Hematopoietic multipotent progenitor cell treated with erythropoietin and hydrocortisone succinate and interleukin-3 and kit ligand, for 4 days (in vitro differentiated cells): ENCODE measurements at regions not wholly inside any gene's neighbourhood (a gene's known extent, or its start where the extent isn't known, plus 50 kb on each side); places are given as distances from the start of the nearest gene placed in this dataset.

Experiments
- DNase-seq: peaks from one replicate; pipeline ENCODE4 v3.0.0-alpha.2; 2015

DNA sequence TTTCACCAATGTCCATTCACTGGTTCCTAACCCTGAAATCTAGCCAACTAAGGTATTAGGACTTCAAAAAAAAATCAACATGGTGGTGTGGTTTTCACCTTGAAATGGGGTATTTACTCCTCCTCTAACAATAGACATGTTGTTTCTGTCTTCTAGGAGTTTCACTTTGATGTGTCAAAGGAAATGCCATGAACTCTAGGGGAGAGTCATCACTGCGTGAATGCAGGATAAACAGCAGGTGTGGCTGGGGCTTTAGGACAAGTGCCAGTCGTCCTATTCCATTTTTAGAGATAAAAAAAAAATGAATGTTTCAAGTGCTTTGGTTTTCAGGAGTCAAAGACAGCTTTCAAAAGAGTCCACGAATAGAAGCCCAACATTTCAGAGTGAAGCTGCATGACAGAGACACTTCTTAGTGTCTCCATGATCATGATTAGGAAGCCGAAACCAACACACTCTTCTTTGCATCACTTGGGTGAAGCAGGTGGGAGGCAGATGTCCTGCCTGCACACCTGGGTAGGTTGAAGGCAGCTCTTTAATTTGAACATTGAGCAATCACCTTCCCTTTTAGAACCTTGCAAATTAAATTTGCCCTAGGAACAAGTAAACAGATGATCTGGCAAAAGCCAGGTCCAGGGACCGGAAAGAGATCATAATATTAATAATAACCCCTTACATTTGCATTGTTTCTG lies 328.5 kb upstream of the PRDM1 start:
- no peak for DNase-seq

DNA sequence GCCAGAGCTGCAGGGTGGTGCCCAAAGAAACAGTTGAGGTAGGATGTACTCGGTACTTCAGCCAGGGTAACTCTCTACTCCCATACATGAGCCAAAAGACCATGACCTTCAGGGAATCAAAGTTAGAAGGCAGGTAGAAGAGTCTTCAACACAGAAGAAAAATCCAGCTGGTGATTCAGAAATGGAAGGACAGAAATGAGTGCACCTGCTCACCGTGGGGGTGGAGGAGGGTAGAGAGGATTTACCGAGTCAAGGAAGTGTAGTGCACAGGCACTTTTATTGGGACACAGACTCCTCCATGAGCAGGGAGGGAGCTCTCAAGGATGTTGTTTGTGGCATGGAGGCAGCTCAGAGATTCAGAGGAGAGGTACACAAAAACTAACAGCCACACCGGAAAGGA lies 330.3 kb upstream of the PRDM1 start:
- DNase-seq, result no peak

DNA sequence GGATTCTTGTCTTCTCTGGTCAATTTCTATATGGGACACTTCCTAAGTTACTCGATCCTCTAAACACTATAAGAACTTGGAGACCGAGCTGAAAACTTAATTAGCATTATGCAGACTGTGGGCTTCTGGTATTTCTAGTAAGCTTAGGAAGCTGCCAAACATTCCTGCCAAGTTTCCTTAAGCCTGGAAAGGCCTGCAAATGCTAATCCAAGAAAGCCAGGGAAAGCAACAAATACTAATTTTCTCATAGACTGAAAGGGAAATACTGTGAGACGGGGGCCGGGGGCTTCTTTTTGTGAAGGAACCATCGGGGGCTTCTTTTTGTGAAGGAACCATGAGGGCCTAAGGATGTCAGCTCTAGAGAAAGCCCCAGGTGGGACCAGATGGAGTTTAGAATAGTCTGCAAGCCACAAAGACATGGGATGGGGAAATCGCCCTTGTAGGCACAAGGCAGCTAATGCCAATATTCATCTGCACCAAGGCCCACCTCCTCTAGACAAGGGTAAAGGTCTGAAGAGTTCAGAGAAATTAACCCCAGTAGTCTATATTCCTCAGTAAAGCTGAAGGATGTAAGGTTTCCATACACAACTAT lies 332.4 kb upstream of the PRDM1 start:
- DNase-seq, result no peak

DNA sequence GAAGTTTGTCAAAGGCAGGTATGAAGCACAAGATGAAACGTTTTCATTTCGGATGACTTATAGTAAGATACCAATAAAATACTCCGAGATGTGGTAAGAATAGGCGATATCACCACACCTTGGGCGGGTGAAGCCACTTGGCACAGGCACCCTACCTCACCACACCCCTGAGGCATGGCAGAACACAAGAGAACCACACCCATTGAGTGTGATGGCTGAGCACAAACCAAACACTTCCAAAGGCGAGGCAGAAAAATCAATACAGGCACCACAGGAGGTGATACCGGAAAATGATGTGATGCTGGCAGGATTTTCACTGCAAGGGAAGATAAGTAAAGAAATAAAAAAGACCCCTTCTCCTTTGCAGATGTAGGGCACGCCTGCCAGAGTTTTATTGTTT lies 332.9 kb upstream of the PRDM1 start:
- DNase-seq, result no peak

DNA sequence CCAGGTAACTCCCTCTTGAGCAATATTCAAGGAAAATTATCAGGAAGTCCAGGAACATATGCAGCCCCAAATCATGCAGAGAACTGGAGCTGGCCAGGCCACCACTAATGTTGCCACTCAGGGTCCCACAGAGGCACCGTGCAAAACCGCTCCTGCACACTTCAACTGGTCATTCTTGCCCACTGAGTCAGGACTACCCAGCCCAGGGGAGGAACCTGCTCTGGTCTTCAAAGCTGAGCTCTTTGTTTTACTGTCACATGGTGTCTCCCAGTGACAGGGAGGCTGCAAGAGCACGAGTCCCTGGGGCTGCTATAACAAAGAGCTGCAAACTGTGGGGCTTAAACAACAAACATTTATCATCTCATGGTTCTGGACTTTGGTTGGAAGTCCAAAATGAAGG lies 336.0 kb upstream of the PRDM1 start:
- DNase-seq, result no peak

DNA sequence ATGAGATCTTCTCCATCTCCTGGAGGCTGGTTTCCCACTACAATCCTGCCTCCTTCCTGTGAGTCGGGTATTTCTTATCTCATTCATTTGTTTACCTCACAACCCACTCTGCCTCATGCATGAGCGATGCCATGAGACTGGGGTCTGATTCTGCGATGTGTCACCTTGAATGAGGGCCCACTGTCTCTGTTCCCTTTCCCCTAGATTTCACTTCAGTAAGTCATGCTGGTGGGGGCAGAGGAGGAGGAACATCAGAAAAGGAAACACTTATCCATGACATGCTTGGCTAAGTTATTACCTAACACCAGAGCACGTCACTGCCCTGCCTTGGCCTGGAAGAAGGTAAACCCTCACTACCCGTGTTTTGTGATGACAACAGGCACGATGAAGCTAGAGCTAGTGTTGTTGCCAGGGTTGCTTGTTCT lies 337.4 kb upstream of the PRDM1 start:
- peak; percentile 47 for DNase-seq

DNA sequence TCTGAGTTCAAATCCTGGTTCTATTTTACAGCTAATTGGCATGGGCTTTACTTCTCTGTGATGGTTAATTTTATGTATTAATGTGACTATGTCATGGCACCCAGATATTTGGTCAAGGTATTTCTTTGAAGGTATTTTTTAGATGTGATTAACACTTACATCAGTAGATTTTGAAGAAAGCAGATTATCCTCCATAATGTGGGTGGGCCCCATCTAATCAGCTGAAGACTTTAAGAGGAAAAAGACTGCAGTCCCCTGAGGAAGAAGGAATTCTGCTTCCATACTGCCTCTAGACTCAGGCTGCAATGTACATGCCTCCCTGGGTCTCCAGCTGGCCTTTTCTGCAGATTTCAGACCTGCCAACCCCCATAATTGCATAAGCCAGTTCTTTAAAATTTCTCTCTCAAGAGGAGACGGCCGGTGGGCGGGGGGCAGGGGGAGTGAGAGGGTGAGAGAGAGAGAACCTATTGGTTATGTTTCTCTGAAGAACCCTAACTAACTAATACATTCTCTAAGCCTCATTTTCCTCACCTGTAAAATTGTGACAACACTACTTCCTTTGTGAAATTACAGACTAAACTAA lies 338.2 kb upstream of the PRDM1 start:
- DNase-seq, result peak; percentile 47

DNA sequence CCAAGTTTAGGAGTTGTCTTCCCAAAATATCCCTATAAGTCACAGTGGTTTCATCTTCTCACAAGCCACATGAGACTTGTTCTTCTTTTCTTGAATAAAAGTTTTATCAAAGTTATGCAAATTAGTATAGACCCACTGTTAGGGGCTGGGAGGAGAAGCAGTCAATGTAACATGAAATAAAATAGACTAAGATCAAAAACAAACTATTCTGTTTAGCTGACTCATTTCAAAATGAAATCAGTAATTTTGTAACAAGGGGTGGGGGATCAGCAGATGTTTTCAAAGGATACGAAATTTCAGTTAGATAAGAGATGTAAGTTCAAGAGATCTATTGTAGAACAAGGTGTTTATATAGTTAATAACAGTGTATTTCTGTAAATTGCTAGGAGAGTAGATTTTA lies 339.6 kb upstream of the PRDM1 start:
- DNase-seq, result peak; percentile 82

DNA sequence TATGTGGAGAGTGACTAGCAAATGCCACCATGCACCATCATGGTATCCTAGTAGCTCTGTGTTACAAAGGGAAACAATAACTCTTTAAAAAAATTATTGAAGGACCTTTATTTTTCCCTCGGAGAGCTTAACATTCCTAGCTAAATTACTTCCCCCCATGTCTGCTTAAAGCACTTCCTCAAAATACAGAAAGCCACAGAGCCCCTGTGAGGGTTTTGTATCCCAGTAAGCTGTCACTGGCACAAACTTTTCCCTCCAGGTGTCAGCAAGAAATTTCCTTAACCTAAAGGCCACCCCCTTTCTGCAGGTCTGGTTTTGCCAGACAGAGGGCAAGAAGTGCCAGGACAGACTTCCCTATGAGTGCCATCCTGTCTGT lies 340.0 kb upstream of the PRDM1 start:
- DNase-seq, result peak; percentile 40

DNA sequence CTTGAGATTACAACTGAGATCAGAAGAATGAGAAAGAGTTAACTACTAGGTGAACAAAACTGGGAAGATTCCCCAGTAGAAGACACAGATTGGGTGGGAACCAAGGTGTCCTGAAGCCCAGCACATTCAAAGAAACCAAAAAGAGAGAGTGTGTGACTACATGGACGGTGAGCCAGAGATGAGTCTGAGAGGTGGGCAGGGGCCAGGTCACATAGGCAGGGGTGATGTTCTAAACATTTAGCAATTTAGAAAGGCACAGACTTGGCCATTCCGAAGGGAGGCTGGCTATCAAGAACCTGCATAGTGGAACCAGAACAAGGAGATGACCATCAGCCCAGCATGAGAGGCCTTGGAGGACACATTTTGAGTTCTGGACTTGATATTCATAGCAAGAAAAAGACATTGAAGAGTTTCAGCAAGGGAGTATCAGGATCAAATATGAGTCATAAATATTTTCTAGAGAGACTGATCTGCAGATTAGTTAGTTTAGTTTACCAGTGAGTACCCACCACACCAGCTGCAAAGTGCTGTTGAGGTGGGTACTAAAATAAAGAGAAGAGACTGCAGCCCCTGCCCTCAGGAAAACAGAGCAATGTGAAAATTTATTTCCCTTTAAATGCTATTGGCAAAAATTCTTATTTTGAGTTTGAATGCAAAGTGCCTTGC lies 340.5 kb upstream of the PRDM1 start:
- DNase-seq, result peak; percentile 16

DNA sequence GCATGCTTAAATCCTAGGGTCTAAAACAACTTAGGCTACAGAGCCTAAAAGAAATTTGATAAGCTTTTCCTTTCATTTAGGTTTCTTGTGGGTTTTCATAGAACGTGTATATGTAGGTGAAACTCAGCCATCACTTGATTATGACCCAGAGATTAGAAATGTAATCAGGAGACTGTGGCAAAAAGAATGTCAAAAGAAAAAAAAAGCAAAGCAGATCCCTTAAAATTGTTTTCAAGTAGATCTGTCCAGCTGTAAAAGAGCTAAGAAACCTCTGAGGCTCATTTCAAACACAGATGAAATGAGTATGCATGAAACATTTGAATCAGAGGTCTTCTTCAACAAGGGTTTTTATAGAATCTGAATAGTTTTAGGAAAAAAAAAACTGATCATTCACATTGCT lies 341.3 kb upstream of the PRDM1 start:
- DNase-seq, result no peak

DNA sequence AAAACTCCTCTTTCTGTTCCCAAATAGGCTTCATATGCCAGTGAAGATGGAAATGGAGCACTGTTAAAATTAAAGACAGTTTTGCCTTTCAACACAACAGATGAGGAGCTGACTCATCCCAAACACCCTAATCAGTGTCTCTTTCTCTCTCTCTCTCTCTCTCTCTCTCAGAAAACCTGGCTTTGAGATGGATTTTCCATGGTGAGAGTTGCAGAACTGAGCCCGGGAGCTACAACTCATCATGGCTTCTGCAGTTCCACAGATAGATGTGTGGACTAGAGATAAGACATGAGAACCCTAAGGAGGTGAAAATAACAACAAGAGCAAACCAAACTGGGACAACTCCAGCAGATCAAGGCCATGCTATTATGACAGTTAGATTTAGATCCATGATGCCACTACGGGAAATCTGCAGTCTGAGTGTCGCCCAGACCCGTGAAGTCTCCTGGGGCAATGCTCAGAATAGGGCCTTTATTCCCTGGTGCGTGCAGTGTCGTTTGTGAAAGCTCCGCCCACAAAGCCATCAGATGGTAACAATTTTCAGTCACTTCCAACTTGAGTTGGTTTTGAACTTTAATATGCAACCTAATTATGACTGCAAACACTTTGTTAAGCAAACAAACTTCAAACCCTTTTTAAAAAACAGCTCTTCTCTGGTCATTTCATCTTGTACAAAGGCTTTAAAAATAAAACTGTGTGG lies 338.2 kb upstream of the PREP start:
- DNase-seq, result no peak

DNA sequence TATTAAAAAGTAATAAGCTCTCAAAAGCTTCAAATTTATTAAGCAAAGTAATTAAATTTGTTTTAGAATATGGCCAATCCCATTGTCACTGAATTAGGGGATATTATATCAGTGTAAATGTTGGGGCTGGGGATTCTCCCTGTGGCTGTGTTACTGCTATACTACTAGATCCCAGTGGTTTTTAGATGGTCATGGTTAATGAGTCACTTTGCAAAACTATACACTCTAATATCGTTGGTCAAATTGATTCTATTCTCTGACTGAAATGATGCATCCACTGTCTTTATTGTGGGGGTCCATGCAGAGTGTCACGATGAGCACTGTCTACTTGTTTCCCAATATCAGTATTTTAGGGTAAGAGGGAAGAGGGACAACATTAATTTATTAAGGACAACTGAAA lies 336.9 kb upstream of the PREP start:
- DNase-seq, result no peak

DNA sequence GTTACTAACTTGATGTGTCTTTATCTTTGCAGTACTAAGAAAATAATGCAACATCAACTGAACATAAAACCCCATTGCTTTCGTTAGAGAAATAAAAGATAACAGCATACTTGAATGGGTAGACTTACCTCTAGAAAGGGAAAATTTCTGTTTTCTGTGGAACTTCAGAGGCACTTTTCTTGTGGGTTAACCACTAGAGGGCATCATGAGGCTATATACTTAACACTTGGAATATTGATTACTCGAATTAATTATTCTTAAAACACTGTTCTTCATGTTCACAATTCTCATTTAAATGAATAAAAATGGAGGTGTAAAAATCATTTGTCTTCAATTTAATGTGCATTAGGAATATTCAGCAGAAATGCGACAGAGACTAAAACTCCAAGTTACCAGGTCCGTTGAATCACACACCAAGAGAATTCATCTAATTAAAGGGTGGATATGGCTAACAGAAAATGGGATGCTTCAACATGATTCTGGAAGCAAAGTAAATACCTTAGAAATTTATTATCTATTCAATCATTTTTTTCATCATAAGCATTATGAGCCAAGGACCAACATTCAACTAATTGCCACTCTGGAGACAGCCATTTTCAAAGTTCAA lies 330.8 kb upstream of the PREP start:
- peak; percentile 75 for DNase-seq

DNA sequence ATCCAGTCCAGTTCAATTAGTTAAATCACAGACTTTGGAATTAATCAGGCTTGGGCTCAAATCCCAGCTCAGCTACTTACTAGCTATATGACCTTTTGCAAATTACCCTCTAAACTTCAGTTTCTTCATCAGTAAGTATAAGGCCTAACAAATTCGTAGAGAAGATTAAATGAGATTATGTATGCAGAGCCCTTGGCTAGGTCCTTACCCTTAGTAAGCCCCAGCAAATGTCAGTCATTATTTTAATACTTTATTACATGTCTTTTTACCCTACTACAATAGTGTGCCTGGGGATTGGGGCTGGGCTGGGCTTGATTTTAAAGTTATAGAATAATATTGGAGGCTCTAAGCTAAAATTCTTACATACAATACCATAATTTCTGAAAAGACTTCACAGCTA lies 326.1 kb upstream of the PREP start:
- DNase-seq, result no peak

DNA sequence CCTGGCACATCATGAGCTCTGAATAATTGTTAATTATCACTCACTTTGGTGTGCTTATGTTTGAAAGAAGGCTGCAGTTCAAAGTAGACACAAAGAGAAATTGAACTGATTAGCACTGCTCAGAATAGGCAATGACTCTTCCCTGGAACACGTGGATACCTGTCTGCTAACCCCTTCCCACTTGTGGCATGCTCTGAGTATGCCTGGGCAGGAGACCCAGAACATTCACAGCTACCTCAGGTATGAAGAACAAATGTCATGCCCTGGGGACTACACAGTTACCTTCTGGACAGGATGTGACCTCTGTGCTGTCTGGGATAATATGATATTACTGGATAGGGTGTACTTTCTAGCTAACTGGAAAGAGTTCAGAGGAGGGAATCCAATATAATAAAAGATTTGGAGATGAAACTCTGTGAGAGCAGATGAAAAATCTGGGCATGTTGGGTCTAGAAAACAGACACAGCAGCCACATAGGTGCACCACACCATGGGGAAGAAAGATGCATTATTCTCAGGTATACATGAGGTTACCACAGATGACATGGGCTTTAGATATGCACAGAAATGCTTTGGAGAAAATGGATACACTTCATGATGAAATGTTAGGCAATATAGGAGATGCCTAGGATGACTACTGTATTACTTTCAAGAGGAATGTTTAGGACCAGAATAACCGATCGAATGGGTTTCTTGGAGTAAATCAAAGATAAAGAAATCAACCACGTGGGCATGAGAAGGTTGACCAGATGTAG lies 324.2 kb upstream of the PREP start:
- no peak for DNase-seq

DNA sequence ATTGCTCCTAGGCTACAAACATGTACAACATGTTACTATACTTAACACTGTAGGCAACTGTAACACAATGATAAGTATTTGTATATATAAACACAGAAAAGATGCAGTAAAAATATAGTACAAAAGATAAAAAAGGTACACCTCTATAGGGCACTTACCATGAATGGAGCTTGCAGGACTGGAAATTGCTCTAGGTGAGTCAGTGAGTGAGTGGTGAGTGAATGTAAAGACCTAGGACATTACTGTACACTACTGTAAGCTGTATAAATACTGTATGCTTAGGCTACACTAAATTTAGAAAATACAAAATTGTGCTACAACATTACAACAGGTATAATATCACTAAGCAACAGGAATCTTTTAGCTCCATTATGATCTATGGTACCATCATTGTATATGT lies 312.0 kb upstream of the PREP start:
- no peak for DNase-seq

DNA sequence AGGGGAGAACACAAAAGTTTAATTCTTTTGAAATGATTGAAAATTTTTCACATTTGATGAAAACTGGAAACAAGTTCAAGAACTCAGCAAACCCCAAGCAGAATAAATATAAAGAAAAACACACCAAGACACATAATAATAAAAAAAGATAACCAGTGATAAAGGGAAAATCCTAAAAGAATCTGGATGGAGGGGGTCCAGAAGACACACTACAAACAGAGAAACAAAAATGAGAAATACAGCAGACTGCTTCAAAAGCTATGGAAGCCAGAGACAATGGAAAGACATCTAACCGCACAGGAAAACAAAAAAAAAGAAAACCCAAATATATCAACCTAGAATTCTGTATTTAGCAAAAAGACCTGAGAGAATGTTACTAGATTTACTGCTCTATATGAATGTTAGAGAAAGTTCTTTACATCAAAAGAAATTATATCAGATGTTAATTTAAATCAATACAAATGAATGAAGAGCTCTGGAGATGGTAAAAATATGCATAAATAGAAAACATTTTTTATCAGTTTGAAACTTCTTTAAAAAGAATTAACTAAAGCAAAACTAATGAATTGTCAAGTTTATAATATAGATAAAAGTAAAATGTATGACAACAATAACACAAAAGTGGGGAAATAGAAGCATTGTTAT lies 310.7 kb upstream of the PREP start:
- peak; percentile 9 for DNase-seq

DNA sequence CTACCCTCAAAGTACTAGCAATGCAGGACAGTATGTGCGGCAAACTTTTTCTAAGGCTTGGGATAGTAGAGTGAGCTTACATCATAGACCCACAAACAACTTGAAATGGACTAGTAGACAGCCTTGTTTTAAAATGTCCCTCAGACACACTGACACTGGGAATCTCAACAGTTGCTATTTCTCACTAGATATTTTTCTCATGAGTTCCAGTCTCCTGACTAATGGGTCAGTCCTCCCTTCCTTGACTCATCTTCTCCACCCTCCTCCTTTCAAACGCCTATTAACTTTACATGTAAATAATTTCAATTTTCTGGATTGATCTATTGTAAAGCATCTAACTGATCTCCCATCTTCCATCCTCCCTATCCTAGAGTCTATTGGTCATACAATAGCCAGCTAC lies 308.3 kb upstream of the PREP start:
- DNase-seq, result no peak

DNA sequence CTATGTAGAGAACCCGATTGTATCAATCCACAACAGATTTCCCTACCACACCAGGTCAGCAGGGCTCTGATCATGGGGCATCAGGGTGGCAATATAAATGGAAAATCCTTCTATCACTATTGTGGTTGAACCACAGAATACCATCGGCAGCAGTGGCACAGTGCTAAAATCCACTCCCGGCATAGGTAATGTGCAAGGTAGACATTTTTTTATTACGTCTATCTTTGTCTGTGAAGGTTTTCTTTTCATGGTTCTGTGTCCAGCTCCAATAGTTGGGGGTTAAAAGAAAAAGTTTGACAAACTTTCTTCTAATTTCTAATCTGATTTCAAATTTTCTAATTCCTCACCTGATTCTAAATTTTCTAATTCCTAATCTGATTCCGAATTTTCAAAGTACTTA lies 302.7 kb upstream of the PREP start:
- no peak for DNase-seq

DNA sequence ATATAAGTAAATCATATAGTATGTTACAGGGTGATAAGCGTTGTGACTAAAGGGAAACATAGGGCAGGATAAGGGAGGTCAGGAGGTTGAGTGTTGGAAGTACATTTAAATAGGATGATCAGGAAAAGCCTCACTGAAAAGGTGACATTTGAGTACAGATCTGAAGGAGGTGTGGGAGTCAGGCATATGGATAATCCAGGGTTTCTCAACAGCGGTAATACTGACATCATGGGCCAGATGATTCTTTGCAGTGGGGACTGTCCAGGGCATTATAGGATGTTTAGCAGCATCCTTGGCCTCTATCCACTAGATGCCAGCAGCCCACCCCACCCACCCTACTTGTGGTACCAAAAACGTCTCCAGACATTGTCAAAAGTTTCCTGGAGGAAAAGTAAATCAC lies 292.6 kb upstream of the PREP start:
- no peak for DNase-seq
